ENCODE measurements at regions not wholly inside any gene's neighbourhood (a gene's known extent, or its start where the extent isn't known, plus 50 kb on each side); places are given as distances from the start of the nearest gene placed in this dataset.

GRCh38 chr11:134702827-134703226 lies 290.8 kb upstream of the B3GAT1 start:
- no peak for TF ChIP-seq EP300 (IDR thresholded peaks at IDR 0.05; ENCODE audit: borderline replicate concordance in 1 of 2, low read depth in 2 of 2, low read length in 2 of 2)
- TF ChIP-seq RFX5 (IDR thresholded peaks at IDR 0.05; ENCODE audit: borderline replicate concordance, low read depth, low read length): no peak
- TF ChIP-seq CTCF (IDR thresholded peaks at IDR 0.05; ENCODE audit: control extremely low read depth in 1 of 3, insufficient read depth in 1 of 3, low read depth in 1 of 3, low read length in 3 of 3): no peak
- no peak for TF ChIP-seq GTF2F1 (IDR thresholded peaks at IDR 0.05; ENCODE audit: borderline replicate concordance, low read depth, low read length)
- no peak for TF ChIP-seq JUND (IDR thresholded peaks at IDR 0.05; ENCODE audit: low read length)
- no peak for TF ChIP-seq EZH2 (IDR thresholded peaks at IDR 0.05; ENCODE audit: low read depth, low read length, severe bottlenecking)
- no peak for TF ChIP-seq MAFK (IDR thresholded peaks at IDR 0.05; ENCODE audit: low read depth, low read length)
- TF ChIP-seq ASH2L (IDR thresholded peaks at IDR 0.05; ENCODE audit: low read length): no peak
- no peak for TF ChIP-seq CHD2 (IDR thresholded peaks at IDR 0.05; ENCODE audit: low read length)
- no peak for TF ChIP-seq YY1 (IDR thresholded peaks at IDR 0.05; ENCODE audit: low read depth, low read length)
- TF ChIP-seq, protein P1, sequence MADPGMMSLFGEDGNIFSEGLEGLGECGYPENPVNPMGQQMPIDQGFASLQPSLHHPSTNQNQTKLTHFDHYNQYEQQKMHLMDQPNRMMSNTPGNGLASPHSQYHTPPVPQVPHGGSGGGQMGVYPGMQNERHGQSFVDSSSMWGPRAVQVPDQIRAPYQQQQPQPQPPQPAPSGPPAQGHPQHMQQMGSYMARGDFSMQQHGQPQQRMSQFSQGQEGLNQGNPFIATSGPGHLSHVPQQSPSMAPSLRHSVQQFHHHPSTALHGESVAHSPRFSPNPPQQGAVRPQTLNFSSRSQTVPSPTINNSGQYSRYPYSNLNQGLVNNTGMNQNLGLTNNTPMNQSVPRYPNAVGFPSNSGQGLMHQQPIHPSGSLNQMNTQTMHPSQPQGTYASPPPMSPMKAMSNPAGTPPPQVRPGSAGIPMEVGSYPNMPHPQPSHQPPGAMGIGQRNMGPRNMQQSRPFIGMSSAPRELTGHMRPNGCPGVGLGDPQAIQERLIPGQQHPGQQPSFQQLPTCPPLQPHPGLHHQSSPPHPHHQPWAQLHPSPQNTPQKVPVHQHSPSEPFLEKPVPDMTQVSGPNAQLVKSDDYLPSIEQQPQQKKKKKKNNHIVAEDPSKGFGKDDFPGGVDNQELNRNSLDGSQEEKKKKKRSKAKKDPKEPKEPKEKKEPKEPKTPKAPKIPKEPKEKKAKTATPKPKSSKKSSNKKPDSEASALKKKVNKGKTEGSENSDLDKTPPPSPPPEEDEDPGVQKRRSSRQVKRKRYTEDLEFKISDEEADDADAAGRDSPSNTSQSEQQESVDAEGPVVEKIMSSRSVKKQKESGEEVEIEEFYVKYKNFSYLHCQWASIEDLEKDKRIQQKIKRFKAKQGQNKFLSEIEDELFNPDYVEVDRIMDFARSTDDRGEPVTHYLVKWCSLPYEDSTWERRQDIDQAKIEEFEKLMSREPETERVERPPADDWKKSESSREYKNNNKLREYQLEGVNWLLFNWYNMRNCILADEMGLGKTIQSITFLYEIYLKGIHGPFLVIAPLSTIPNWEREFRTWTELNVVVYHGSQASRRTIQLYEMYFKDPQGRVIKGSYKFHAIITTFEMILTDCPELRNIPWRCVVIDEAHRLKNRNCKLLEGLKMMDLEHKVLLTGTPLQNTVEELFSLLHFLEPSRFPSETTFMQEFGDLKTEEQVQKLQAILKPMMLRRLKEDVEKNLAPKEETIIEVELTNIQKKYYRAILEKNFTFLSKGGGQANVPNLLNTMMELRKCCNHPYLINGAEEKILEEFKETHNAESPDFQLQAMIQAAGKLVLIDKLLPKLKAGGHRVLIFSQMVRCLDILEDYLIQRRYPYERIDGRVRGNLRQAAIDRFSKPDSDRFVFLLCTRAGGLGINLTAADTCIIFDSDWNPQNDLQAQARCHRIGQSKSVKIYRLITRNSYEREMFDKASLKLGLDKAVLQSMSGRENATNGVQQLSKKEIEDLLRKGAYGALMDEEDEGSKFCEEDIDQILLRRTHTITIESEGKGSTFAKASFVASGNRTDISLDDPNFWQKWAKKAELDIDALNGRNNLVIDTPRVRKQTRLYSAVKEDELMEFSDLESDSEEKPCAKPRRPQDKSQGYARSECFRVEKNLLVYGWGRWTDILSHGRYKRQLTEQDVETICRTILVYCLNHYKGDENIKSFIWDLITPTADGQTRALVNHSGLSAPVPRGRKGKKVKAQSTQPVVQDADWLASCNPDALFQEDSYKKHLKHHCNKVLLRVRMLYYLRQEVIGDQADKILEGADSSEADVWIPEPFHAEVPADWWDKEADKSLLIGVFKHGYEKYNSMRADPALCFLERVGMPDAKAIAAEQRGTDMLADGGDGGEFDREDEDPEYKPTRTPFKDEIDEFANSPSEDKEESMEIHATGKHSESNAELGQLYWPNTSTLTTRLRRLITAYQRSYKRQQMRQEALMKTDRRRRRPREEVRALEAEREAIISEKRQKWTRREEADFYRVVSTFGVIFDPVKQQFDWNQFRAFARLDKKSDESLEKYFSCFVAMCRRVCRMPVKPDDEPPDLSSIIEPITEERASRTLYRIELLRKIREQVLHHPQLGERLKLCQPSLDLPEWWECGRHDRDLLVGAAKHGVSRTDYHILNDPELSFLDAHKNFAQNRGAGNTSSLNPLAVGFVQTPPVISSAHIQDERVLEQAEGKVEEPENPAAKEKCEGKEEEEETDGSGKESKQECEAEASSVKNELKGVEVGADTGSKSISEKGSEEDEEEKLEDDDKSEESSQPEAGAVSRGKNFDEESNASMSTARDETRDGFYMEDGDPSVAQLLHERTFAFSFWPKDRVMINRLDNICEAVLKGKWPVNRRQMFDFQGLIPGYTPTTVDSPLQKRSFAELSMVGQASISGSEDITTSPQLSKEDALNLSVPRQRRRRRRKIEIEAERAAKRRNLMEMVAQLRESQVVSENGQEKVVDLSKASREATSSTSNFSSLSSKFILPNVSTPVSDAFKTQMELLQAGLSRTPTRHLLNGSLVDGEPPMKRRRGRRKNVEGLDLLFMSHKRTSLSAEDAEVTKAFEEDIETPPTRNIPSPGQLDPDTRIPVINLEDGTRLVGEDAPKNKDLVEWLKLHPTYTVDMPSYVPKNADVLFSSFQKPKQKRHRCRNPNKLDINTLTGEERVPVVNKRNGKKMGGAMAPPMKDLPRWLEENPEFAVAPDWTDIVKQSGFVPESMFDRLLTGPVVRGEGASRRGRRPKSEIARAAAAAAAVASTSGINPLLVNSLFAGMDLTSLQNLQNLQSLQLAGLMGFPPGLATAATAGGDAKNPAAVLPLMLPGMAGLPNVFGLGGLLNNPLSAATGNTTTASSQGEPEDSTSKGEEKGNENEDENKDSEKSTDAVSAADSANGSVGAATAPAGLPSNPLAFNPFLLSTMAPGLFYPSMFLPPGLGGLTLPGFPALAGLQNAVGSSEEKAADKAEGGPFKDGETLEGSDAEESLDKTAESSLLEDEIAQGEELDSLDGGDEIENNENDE (IDR thresholded peaks at IDR 0.05; ENCODE audit: insufficient replicate concordance, low read length): no peak
